Esophagus muscularis mucosa (tissue), 4 donors: ENCODE measurements at regions not wholly inside any gene's neighbourhood (a gene's known extent, or its start where the extent isn't known, plus 50 kb on each side); places are given as distances from the start of the nearest gene placed in this dataset.

Source experiments
- DNase-seq: peaks from one replicate; pipeline ENCODE4 v3.0.0-alpha.2; 2017; ENCODE audit errors: extremely low spot score
- H3K27ac ChIP-seq, 4 donors: fragments of 200-600 bp; sonication (generic); replicated peaks in 1 of 4; 1 replicate in 3 of 4; 2 replicates in 1 of 4; pipeline ENCODE4 v1.5.1; 2016 to 2019; ENCODE audit warnings: mild to moderate bottlenecking in 1 of 4
- H3K27me3 ChIP-seq, 4 donors: fragments of 200-600 bp; sonication (generic); one replicate each; pipeline versions ENCODE4 v1.5.1 to v1.6.0; 2016 to 2019
- H3K36me3 ChIP-seq, 4 donors: fragments of 200-600 bp; sonication (generic); one replicate each; pipeline ENCODE4 v1.5.1; 2016 to 2019
- H3K4me1 ChIP-seq, 4 donors: fragments of 200-600 bp; sonication (generic); one replicate each; pipeline ENCODE4 v1.5.1; 2016 to 2019
- H3K4me3 ChIP-seq, 4 donors: fragments of 200-600 bp; sonication (generic); 1 replicate in 2 of 4; 2 replicates in 2 of 4; pipeline ENCODE4 v1.5.1; 2016 to 2019; ENCODE audit warnings: mild to moderate bottlenecking in 4 of 4, moderate library complexity in 1 of 4
- H3K9me3 ChIP-seq, 4 donors: fragments of 200-600 bp; sonication (generic); 1 replicate in 3 of 4; 2 replicates in 1 of 4; pipeline ENCODE4 v1.5.1; 2016 to 2019
- CTCF ChIP-seq, 3 experiments: fragments of 200-600 bp in 2 of 3; fragments of 450-650 bp in 1 of 3; sonication (generic) in 2 of 3; IDR thresholded peaks; one replicate each; pipeline ENCODE4 v1.5.1; 2017 to 2019; ENCODE audit warnings: antibody characterized with exemption in 3 of 3, mild to moderate bottlenecking in 2 of 3, moderate library complexity in 1 of 3
- EP300 ChIP-seq: sonication (generic); formaldehyde crosslinking; IDR thresholded peaks from one replicate; pipeline ENCODE4 v1.6.1; 2017; ENCODE audit warnings: antibody characterized with exemption
- POLR2A ChIP-seq: fragments of 450-650 bp; IDR thresholded peaks from one replicate; pipeline ENCODE4 v1.6.1; 2017; ENCODE audit warnings: antibody characterized with exemption, moderate library complexity, mild to moderate bottlenecking, low read depth
- POLR2AphosphoS5 ChIP-seq, 2 donors: sonication (generic); formaldehyde crosslinking; IDR thresholded peaks; one replicate each; pipeline ENCODE4 v1.6.1; 2017; ENCODE audit warnings: antibody characterized with exemption in 2 of 2
- WGBS: methylation state at CpG from one replicate; pipeline ENCODE4 v1.1.5; 2018; 5-methylcytosine and 5-hydroxymethylcytosine counted together
- intact Hi-C: fragments of 100-400 bp; cut with DNase I; formaldehyde crosslinking; loops from one replicate; pipeline ENCODE4 v1.15.1; 2023

GRCh38 chr19:33878910-33879810 is 82.5 kb downstream of the KCTD15 start:
- TF ChIP-seq CTCF (IDR thresholded peaks at IDR 0.05) (no peak), POLR2A (no peak), EP300 (no peak)
- peaks cover 0 to 6% (median 0%) of the 10 kb centered on the region in 4 donors for H3K27me3 ChIP-seq
- no peak overlapping the region for H3K4me3 ChIP-seq
- DNase-seq = no peak
- H3K36me3 ChIP-seq = no peaks in the 10 kb centered on the region
- no peak overlapping the region for H3K27ac ChIP-seq
- WGBS = 89% methylated on average over 7 of the region's 11 CpGs
- intact Hi-C loops = no loop called here
- no peaks in the 10 kb centered on the region for H3K9me3 ChIP-seq
- peaks cover 7 to 14% (median 10%) of the 10 kb centered on the region in 4 donors for H3K4me1 ChIP-seq

- TF ChIP-seq POLR2AphosphoS5 (IDR thresholded peaks at IDR 0.05) (no peak), CTCF (IDR thresholded peaks at IDR 0.05) (no peak), EP300 (no peak), POLR2A (no peak)
- Histone ChIP-seq H3K27me3 (peaks cover 0 to 6% (median 0%) of the 10 kb centered on the region in 4 donors), H3K27ac (peak overlapping the region in 2 of 4 donors; percentile 19 to 43), H3K36me3 (no peaks in the 10 kb centered on the region), H3K9me3 (no peaks in the 10 kb centered on the region), H3K4me3 (no peak overlapping the region), H3K4me1 (peaks cover 12 to 20% (median 14%) of the 10 kb centered on the region in 4 donors)
- 70% methylated on average over 11 of the region's 15 CpGs for WGBS
- DNase-seq = no peak
- intact Hi-C loops = no loop called here
These were observed 83.3 kb downstream of the KCTD15 start for GRCh38 chr19:33879818-33880575.

GRCh38 chr19:33883859-33884519 is 87.3 kb downstream of the KCTD15 start:
- TF ChIP-seq POLR2AphosphoS5 (IDR thresholded peaks at IDR 0.05) (peak in 1 of 2 donors; percentile 20), CTCF (IDR thresholded peaks at IDR 0.05) (no peak)
- 13% methylated on average over 11 of the region's 12 CpGs for whole genome bisulfite sequencing
- intact Hi-C loops = no loop called here
- no peak for DNase-seq
- Histone ChIP-seq H3K4me3 (no peak overlapping the region), H3K27ac (peak overlapping the region in 2 of 4 donors; percentile 38 to 46), H3K36me3 (no peaks in the 10 kb centered on the region), H3K4me1 (peaks cover 12 to 20% (median 14%) of the 10 kb centered on the region in 4 donors), H3K9me3 (no peaks in the 10 kb centered on the region), H3K27me3 (peaks cover 0 to 33% (median 0%) of the 10 kb centered on the region in 4 donors)

GRCh38 chr19:33885236-33885635 is 88.6 kb downstream of the KCTD15 start:
- H3K36me3 ChIP-seq = no peaks in the 10 kb centered on the region
- TF ChIP-seq POLR2AphosphoS5 (IDR thresholded peaks at IDR 0.05) = no peak
- no peak for TF ChIP-seq EP300
- no peak for TF ChIP-seq POLR2A
- TF ChIP-seq CTCF (IDR thresholded peaks at IDR 0.05) = no peak
- no peak overlapping the region for H3K4me3 ChIP-seq
- no peak for DNase-seq
- H3K27ac ChIP-seq = no peak overlapping the region
- H3K27me3 ChIP-seq = peaks cover 0 to 44% (median 0%) of the 10 kb centered on the region in 4 donors
- intact Hi-C loops = no loop called here
- H3K4me1 ChIP-seq = peaks cover 9 to 13% (median 12%) of the 10 kb centered on the region in 4 donors
- H3K9me3 ChIP-seq = no peaks in the 10 kb centered on the region
- 78% methylated on average over 6 of the region's 6 CpGs for WGBS
